ENCODE measurements at regions not wholly inside any gene's neighbourhood (a gene's known extent, or its start where the extent isn't known, plus 50 kb on each side); places are given as distances from the start of the nearest gene placed in this dataset.

GRCh38 chr13:85521657-85522056, 277.6 kb downstream of the SLITRK6 start:
- RAD21 ChIA-PET (ENCODE audit: low non-redundant PET in 1 of 2, low total read pairs in 2 of 2, uncharacterized antibody in 2 of 2, unreplicated experiment in 2 of 2) = no interaction called here
- no TSS peak for BruUV-seq (replicated peaks)
- Histone ChIP-seq H3K36me3 (ENCODE audit: control insufficient read depth in 1 of 2, insufficient read depth in 2 of 2, low read length in 2 of 2) (no peaks in the 10 kb centered on the region), H3K4me1 (ENCODE audit: control insufficient read depth in 1 of 2, insufficient read depth in 2 of 2, low read length in 2 of 2) (no peaks in the 10 kb centered on the region), H3K79me2 (ENCODE audit: insufficient read depth, low read length) (no peaks in the 10 kb centered on the region), H4K20me1 (ENCODE audit: insufficient read depth) (no peaks in the 10 kb centered on the region), H3K27me3 (ENCODE audit: insufficient read depth, low read length) (no peaks in the 10 kb centered on the region), H3K9me2 (ENCODE audit: insufficient read depth) (no peaks in the 10 kb centered on the region), H3K9me3 (ENCODE audit: control insufficient read depth in 1 of 2, insufficient read depth in 1 of 2, low read depth in 1 of 2, low read length in 2 of 2) (peaks cover 0 to 6% of the 10 kb centered on the region in 2 experiments; a peak in 1 of 4 replicates), H2AFZ (ENCODE audit: low read depth, low read length, poor library complexity, severe bottlenecking) (no peak overlapping the region), H3K4me2 (ENCODE audit: low read length) (no peak overlapping the region), H3K4me3 (replicated peaks in 1 of 2; ENCODE audit: low read depth in 1 of 2, low read length in 2 of 2) (no peak overlapping the region), H3K9ac (ENCODE audit: low read length) (no peak overlapping the region), H3K27ac (ENCODE audit: low read depth, low read length) (no peak overlapping the region)
- intact Hi-C loops (cut with micrococcal nuclease) = no loop called here
- DNase-seq (ENCODE audit: low read depth, low spot score) (no peak), ATAC-seq (no peak)
- TF ChIP-seq POLR2AphosphoS5 (IDR thresholded peaks at IDR 0.05; ENCODE audit: low read depth, low read length) (no peak), POLR2A (IDR thresholded peaks at IDR 0.05; ENCODE audit: borderline replicate concordance, extremely low read depth, insufficient read depth, insufficient read length) (no peak), SRF (IDR thresholded peaks at IDR 0.05; ENCODE audit: low read depth) (no peak), EZH2phosphoT487 (IDR thresholded peaks at IDR 0.05; ENCODE audit: borderline replicate concordance) (no peak), SP1 (IDR thresholded peaks at IDR 0.05; ENCODE audit: low read depth) (no peak), JUND (IDR thresholded peaks at IDR 0.05) (no peak), FOSL1 (IDR thresholded peaks at IDR 0.05; ENCODE audit: low read depth) (no peak), CEBPB (IDR thresholded peaks at IDR 0.05; ENCODE audit: low read depth) (no peak), RAD21 (IDR thresholded peaks at IDR 0.05; ENCODE audit: low read depth) (no peak), EZH2 (IDR thresholded peaks at IDR 0.05) (no peak), TCF7L2 (IDR thresholded peaks at IDR 0.05; ENCODE audit: borderline replicate concordance, extremely low read depth, insufficient read depth, insufficient read length) (no peak), ATF3 (IDR thresholded peaks at IDR 0.05) (no peak), ZFX (IDR thresholded peaks at IDR 0.05) (no peak), EGR1 (IDR thresholded peaks at IDR 0.05; ENCODE audit: low read depth) (no peak), ZNF274 (IDR thresholded peaks at IDR 0.05; ENCODE audit: low read depth, low read length) (no peak)
- TF ChIP-seq, protein P1, sequence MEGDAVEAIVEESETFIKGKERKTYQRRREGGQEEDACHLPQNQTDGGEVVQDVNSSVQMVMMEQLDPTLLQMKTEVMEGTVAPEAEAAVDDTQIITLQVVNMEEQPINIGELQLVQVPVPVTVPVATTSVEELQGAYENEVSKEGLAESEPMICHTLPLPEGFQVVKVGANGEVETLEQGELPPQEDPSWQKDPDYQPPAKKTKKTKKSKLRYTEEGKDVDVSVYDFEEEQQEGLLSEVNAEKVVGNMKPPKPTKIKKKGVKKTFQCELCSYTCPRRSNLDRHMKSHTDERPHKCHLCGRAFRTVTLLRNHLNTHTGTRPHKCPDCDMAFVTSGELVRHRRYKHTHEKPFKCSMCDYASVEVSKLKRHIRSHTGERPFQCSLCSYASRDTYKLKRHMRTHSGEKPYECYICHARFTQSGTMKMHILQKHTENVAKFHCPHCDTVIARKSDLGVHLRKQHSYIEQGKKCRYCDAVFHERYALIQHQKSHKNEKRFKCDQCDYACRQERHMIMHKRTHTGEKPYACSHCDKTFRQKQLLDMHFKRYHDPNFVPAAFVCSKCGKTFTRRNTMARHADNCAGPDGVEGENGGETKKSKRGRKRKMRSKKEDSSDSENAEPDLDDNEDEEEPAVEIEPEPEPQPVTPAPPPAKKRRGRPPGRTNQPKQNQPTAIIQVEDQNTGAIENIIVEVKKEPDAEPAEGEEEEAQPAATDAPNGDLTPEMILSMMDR (IDR thresholded peaks at IDR 0.05 in 2 of 3, conservative IDR thresholded peaks at IDR 0.05 in 1 of 3; ENCODE audit: borderline replicate concordance in 1 of 3, insufficient read depth in 1 of 3, low read depth in 2 of 3, low read length in 2 of 3) = no peak
- TF ChIP-seq, protein P2, sequence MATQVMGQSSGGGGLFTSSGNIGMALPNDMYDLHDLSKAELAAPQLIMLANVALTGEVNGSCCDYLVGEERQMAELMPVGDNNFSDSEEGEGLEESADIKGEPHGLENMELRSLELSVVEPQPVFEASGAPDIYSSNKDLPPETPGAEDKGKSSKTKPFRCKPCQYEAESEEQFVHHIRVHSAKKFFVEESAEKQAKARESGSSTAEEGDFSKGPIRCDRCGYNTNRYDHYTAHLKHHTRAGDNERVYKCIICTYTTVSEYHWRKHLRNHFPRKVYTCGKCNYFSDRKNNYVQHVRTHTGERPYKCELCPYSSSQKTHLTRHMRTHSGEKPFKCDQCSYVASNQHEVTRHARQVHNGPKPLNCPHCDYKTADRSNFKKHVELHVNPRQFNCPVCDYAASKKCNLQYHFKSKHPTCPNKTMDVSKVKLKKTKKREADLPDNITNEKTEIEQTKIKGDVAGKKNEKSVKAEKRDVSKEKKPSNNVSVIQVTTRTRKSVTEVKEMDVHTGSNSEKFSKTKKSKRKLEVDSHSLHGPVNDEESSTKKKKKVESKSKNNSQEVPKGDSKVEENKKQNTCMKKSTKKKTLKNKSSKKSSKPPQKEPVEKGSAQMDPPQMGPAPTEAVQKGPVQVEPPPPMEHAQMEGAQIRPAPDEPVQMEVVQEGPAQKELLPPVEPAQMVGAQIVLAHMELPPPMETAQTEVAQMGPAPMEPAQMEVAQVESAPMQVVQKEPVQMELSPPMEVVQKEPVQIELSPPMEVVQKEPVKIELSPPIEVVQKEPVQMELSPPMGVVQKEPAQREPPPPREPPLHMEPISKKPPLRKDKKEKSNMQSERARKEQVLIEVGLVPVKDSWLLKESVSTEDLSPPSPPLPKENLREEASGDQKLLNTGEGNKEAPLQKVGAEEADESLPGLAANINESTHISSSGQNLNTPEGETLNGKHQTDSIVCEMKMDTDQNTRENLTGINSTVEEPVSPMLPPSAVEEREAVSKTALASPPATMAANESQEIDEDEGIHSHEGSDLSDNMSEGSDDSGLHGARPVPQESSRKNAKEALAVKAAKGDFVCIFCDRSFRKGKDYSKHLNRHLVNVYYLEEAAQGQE (IDR thresholded peaks at IDR 0.05; ENCODE audit: low read depth) = no peak
- TF ChIP-seq, protein P3, sequence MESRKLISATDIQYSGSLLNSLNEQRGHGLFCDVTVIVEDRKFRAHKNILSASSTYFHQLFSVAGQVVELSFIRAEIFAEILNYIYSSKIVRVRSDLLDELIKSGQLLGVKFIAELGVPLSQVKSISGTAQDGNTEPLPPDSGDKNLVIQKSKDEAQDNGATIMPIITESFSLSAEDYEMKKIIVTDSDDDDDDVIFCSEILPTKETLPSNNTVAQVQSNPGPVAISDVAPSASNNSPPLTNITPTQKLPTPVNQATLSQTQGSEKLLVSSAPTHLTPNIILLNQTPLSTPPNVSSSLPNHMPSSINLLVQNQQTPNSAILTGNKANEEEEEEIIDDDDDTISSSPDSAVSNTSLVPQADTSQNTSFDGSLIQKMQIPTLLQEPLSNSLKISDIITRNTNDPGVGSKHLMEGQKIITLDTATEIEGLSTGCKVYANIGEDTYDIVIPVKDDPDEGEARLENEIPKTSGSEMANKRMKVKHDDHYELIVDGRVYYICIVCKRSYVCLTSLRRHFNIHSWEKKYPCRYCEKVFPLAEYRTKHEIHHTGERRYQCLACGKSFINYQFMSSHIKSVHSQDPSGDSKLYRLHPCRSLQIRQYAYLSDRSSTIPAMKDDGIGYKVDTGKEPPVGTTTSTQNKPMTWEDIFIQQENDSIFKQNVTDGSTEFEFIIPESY (IDR thresholded peaks at IDR 0.05; ENCODE audit: extremely low read depth, insufficient replicate concordance, low read length) = no peak
- CTCF ChIA-PET = no interaction called here
- POLR2A ChIA-PET = no interaction called here

Measured in HCT116 (cell line).